GM10266 (cell line): ENCODE measurements at regions not wholly inside any gene's neighbourhood (a gene's known extent, or its start where the extent isn't known, plus 50 kb on each side); places are given as distances from the start of the nearest gene placed in this dataset.

ENCODE experiments used
- DNase-seq: peaks from one replicate; pipeline ENCODE4 v3.0.0; 2012; ENCODE audit errors: extremely low spot score
- CTCF ChIP-seq: IDR thresholded peaks from 2 replicates; pipeline ENCODE4 v1.5.1; 2012; ENCODE audit warnings: mild to moderate bottlenecking, low read depth; ENCODE audit not compliant: control insufficient read depth, insufficient read depth; ENCODE audit errors: missing control alignments

- DNase-seq, result no peak
- no peak for TF ChIP-seq CTCF
These were observed 950.9 kb upstream of the CNTN5 start for GRCh38 chr11:98069861-98070260.

GRCh38 chr11:98090861-98091505 lies 929.8 kb upstream of the CNTN5 start:
- no peak for TF ChIP-seq CTCF
- DNase-seq, result no peak

DNA sequence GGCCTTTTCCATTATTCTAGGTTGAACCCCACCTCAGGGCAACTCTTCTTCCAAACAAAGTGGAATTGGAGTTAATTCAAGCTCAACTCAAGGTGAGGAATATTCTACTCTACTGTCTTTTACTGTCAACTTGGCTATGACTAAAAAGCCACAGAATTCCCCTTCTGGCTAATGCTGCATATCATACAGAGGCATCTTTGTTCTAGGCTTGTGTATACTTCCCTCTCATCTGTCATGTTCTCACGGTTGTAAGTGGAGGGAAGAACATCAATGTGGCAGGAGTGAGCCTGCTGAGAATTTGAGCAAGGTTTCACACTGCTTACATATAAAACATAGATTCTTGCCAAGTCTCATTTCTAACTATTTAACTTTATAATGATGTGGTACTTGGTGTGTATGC lies 921.4 kb upstream of the CNTN5 start:
- DNase-seq, result no peak
- no peak for TF ChIP-seq CTCF

DNA sequence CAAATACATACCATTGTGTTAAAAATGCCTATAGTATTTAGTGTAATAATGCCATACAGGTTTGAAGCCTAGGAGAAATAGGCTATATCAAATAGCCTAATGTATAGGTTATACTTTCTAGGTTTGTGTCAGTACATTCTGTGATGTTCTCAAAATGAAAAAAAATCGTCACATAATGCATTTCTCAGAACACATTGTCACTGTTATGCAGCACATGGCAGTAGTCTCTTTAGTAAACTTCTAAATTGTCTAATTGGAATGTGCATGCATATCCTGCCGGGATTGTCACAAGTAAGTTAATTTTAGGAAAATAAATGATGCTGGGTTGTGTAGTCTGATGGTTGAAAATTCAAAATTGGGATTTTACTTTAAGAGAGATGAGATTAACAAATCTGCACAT lies 920.1 kb upstream of the CNTN5 start:
- no peak for TF ChIP-seq CTCF
- no peak for DNase-seq

DNA sequence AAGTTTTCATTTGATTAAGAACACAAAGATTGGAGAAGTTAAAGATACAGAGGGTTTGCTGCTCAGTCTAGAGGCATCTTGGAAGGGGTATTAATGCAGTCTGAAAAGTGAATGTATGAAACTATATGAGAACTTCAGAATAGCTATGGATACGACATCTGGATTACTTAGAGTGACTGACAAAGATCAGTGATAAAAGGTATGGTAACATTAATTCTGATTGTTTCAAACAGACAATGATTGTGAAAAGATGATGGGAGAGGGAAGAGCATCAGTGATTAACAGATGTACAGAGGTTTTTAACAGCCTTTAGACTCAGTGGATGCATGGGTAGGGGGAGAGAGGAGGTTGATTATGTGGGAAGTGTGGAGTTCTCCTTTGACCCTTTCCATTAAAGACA lies 919.4 kb upstream of the CNTN5 start:
- no peak for TF ChIP-seq CTCF
- no peak for DNase-seq

GRCh38 chr11:98104249-98104648 lies 916.5 kb upstream of the CNTN5 start:
- no peak for DNase-seq
- no peak for TF ChIP-seq CTCF

- DNase-seq, result no peak
- TF ChIP-seq CTCF, result no peak
These were observed 913.0 kb upstream of the CNTN5 start for GRCh38 chr11:98107736-98108135.
